HG03064 (cell line): ENCODE measurements at regions not wholly inside any gene's neighbourhood (a gene's known extent, or its start where the extent isn't known, plus 50 kb on each side); places are given as distances from the start of the nearest gene placed in this dataset.
"Not testable (repeated sequence)": the region's sequence is repeated elsewhere in the genome, so short reads cannot be mapped to it uniquely, and the experiment has no call there.

ENCODE experiments used
- ATAC-seq: cut with Tn5 transposase; IDR thresholded peaks from one replicate; pipeline ENCODE4 v1.9.1; 2021; ENCODE audit warnings: low read depth; ENCODE audit not compliant: unreplicated experiment

- ATAC-seq, result no peak
These were observed 119.0 kb downstream of the GASK1B start for GRCh38 chr4:158053801-158054200.

DNA sequence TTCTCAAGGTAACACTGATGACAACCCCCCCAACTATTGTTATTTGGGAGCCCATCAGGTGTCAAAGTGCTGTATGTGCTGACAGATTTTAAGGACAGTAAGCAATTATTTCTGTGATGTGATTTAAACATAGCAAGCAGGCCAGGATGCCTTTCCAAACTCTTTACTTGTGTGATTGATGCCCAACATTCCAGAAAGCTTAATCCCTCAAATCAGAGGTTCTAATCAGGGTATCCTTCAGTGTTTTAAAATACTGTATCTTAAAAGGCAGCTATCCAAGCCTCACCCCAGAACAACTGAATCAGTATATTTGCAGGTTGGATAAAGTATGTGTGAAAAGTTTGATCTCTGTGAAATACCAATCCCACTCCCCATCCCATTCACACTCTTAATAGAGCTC, 119.7 kb downstream of the GASK1B start:
- ATAC-seq, result no peak

DNA sequence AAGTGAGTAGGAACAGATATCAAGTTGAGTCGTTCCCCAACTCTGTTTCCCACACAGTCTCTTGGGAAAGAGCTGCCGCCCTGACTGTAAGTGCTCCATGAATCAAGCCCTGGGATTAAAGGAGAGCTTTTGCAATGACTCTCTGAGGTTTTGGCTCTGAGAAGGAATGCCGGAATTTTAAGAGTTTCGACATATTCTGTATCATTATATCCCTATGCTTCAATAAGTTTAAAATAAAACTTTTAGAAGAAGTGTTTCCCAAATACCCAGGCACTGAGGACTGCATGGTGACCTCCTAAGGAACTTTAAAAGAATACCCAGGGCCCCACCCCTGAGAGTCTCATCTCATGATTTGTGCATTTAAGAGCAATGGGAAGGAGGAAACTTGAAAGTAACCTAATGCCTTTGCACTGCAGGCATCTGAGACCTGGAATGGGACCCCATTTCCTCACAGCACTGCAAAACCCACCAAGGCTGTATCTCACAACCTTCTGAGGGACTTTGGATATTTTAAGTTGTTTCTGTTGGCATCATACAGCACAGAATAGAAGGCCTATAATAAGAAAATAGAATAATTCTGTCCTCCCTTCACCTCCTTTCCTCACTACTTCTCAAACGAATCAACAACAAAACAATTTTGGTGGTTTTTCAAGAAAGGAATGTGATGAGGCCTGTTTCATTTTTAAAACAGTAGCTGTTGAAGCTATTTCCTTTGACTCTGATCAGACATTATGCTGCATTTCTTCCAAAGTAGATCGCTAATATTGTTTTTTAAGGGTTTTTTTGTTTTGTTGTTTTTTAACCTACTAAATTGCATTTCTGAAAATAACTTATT, 121.2 kb downstream of the GASK1B start:
- ATAC-seq, result no peak

DNA sequence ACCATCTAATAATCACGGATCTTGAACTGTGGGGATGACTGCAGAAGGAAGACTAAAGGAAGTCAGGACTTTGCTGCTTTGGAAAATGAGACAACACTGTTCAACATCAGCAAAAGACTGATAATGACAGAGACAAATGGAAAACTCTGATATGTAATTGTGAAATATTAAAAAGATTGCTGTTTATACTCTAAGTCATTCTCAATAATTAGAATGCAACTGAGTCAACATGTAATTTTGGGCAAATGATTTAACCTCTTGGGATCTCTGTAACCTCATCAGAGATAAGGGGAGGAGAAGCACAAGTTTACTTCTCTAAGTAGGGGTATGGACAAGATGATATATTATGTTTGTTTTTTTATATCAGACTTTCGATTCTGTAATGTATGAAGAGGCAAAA, 121.9 kb downstream of the GASK1B start:
- no peak for ATAC-seq

- ATAC-seq, result no peak
These were observed 126.5 kb downstream of the GASK1B start for GRCh38 chr4:158046345-158046744.

GRCh38 chr4:158043971-158044618, 128.7 kb downstream of the GASK1B start:
- no peak for ATAC-seq

DNA sequence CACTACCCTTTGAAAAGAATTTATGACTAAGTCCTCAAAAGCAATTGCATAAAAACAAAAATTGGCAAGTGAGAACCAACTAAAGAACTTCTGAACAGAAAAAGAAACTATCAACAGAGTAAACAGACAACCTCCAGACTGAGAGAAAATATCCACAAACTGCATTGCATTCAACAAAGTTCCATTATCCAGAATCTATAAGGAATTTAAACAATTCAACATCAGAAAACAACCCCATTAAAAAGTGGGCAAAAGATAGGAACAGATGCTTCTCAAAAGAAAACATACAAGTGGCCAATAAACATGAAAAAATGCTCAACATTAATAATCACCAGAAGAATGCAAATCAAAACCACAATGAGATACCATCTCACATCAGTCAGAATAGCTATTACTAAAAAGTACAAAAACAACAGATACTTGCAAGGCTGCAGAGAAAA, 130.2 kb downstream of the GASK1B start:
- no peak for ATAC-seq

DNA sequence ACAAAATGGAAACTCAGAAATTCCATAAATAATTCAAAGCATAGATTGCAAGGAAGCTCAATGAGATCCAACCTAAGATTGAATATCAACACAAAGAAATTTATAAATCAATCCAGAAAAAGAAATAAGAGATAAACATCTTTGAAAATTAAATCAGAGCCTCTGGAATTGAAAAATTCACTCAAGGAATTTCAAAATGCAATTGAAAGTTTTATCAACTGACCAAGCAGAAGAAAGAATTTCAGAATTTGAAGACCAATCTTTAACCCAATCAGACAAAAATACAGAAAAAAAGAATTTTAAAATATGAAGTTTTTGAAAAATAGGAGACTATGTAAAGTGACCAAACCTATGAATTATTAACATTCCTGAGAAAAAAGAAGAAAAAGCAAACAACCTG, 134.1 kb downstream of the GASK1B start:
- no peak for ATAC-seq

DNA sequence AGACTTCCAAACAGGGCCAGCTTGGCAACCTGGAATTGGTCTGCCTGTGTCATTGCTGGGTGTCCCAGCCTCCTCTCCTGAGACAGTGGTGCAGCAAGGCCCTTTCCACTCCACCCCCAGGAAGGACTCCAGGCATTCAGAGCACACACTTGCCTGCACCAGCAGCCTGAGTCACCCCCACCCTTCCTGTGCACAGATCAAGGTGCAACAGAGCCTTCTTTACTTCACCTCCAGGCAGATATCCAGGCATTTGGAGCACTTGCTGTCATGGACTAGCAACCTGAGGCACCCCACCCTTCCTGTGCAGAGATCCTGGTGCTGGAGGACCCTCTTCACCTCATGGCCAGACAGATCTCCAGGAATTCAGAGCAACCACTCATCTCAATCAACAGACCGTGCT, 135.8 kb downstream of the GASK1B start:
- ATAC-seq, result no peak

DNA sequence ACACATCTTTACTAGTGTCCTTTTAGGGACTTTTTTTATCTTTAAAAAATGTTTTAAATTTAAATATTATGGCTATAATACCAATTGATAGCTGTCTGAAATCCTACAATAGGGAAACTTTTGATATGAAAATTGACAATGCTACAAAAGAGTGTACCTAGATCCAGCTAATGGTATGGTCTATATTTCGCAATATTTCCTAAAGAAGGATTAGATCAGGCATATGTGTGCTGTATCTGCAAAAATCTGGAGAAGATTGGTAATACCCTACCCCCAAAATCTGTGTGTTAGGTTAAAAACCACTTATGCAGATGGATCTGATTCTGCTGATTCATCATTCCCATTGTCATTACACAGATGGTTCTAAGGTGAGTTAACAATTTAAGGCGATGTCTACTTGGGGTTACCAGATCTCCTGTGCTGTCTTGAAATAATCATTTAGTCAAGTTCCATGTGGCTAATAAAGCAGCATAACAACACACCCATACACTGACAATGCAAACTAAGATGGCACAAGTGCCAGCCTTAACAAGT, 137.1 kb downstream of the GASK1B start:
- no peak for ATAC-seq

GRCh38 chr4:158033416-158034120, 139.3 kb downstream of the GASK1B start:
- ATAC-seq, result no peak

DNA sequence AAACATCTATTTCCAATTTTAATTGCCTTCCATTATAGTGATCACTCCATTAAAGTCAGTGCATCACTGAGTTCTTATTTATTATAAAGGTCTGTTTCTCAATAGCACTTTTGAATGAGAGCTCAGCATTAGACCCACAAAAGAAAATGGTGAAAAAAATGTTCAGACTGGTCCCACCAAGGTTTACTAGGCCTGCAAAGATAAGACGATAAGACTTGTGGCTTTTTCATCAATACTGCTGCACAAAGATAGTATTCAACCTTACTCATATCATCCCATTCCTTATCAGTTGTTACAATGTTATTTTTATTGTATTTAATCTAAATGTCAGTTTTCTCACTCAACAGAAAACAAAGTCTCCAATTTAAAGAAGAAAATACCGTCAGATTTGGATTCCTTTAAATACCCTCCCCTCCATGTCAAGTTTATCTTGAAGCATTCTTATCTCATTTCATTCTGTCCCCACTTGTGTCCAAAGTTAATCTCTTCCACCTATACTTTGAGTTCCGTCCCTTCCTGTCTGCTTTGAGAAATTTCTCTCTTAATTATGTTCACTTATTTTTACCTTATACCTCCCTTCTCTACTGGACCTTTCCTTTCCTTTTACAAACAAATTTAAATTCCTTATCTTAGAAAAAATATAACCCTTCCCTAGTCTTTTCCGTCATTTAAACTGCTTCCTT, 140.0 kb downstream of the GASK1B start:
- ATAC-seq, result no peak

GRCh38 chr4:158028381-158028780, 144.4 kb downstream of the GASK1B start:
- not testable (repeated sequence) for ATAC-seq

GRCh38 chr4:158025131-158025530, 147.7 kb downstream of the GASK1B start:
- ATAC-seq, result no peak

DNA sequence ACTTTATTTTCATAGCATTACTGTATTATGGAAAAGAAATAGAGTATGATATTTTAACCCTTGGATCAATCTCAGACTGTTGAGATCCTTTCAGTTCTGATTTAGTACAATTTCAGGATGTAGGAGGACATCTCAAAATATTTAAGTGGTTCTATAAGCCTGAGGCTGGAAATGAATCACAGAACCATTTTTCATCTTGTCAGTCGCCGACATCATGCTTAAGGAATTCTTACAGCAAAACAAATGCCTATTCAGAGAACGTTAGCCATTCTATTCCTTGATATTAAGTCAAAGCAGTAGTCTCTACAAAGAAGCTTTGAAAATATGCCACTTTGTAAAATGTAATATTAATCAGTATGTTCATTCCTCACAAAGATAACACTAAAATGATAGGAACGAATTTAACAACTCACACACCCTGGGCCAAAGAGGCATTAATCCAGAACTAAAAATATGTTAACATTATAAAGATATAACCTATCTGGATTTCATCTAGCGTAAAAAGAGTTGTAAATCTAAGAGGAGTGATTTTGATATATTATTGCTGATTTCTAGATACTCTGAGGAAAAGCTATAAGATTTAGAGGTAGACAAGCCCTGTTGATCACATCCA, 152.0 kb downstream of the GASK1B start:
- no peak for ATAC-seq

DNA sequence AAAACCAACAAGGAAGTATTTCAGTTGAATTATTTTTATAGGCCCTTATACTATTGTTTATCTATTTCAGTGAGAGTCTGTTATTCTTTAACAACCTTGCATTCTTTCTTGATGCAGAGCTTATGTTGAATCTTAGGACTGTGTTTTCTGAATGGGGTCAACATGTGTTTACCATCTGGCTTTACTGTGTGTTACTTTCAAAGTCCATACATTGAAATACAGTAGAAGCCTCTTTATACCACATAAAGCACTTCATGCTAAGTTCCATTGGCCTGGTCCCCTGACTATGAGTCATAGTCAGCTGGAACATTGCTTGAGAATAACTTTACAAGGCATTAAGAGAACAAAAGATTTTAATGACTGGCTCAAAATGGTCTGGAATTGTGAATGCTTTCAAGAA, 152.6 kb downstream of the GASK1B start:
- ATAC-seq, result no peak

GRCh38 chr4:158018831-158019230, 154.0 kb downstream of the GASK1B start:
- ATAC-seq, result no peak

DNA sequence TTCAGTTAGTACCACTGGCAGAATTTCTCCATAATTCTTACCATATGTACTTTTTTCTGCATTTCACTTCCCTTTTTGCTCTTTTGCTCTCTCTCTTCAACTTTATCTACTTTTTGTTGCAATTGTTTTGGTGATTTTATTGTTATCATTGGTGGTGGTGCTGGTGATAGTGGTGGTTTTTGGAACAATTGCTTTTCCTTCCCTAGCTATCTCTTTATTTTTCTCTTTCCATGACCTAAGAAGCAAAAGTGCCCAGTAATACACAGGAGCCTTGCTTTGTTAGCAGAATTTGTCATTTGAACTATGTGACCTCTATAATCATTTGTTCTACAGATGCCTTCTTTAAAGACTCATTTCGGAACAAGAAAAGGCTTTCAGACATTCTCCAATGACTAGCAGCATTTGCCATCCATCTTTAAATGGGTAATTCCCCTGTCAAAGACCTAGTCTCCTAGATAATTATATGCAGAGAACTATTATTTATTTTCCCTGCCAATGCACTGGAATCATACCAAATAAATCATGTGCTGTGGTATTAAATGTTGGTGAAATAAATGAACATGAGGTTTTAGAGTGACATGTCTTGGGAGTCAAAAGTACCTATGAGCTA, 154.5 kb downstream of the GASK1B start:
- no peak for ATAC-seq

DNA sequence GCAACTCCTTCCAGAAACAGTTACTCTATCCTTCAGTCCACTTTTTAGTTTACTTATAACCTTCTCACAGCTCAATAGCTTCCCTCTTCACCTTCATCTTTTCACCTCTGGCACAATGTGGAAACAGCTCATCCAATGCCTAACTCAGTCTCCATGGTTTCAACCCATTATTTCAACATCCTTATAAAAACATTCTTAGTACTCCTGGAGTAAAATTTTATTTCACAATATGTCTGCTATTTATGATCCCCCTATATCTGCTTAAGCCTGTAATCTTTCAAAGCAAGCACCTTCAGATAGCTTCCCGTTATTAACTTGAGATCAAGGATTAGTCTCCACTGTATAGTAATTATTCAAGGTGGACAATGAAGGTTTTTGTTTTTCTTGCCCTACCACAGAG, 156.3 kb downstream of the GASK1B start:
- ATAC-seq, result no peak

DNA sequence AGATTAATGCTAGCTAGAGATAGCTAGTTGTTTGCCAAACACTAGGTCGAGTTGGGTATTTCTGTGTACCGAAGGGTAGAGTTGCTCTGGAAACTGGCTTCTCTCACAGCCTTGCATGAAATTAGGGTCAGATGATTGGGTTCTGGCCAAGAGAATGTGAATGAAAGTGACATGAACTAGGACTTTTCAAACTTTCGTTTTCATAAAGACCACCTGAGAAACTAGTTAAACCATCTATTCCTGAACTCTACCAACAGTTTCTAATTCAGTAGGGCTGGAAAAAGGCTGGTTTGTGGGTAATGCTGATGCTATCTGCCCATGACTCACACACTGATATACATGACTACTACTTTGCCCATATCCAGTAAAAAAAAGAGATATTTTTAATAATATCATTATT, 157.6 kb downstream of the GASK1B start:
- no peak for ATAC-seq
